ENCODE measurements at regions not wholly inside any gene's neighbourhood (a gene's known extent, or its start where the extent isn't known, plus 50 kb on each side); places are given as distances from the start of the nearest gene placed in this dataset.

- Histone ChIP-seq H3K36me3 (no peaks in the 10 kb centered on the region), H3K9me3 (replicated peaks) (no peaks in the 10 kb centered on the region), H3K4me1 (peaks cover 27% of the 10 kb centered on the region), H3K27me3 (ENCODE audit: low read depth) (no peaks in the 10 kb centered on the region), H3K4me3 (no peak overlapping the region), H3K27ac (replicated peaks) (no peak overlapping the region)
- TF ChIP-seq CTCF (IDR thresholded peaks at IDR 0.05; ENCODE audit: borderline replicate concordance) = peak; percentile 77
- peak; percentile 62 for DNase-seq
- intact Hi-C loops (cut with micrococcal nuclease) = no loop called here
Observed at GRCh38 chr4:15231265-15232091, 196.4 kb upstream of the C1QTNF7 start.

GRCh38 chr4:15232366-15233263 lies 195.2 kb upstream of the C1QTNF7 start:
- intact Hi-C loops (cut with micrococcal nuclease) = no loop called here
- Histone ChIP-seq H3K4me3 (no peak overlapping the region), H3K36me3 (no peaks in the 10 kb centered on the region), H3K27me3 (ENCODE audit: low read depth) (no peaks in the 10 kb centered on the region), H3K9me3 (replicated peaks) (no peaks in the 10 kb centered on the region), H3K4me1 (peaks cover 27% of the 10 kb centered on the region), H3K27ac (replicated peaks) (peak overlapping the region; percentile 61)
- TF ChIP-seq CTCF (IDR thresholded peaks at IDR 0.05; ENCODE audit: borderline replicate concordance) = no peak
- DNase-seq = no peak

GRCh38 chr4:15233264-15233597 lies 194.6 kb upstream of the C1QTNF7 start:
- Histone ChIP-seq H3K4me3 (no peak overlapping the region), H3K27me3 (ENCODE audit: low read depth) (no peaks in the 10 kb centered on the region), H3K9me3 (replicated peaks) (no peaks in the 10 kb centered on the region), H3K36me3 (no peaks in the 10 kb centered on the region), H3K27ac (replicated peaks) (peak overlapping the region; percentile 61), H3K4me1 (peaks cover 27% of the 10 kb centered on the region)
- no peak for DNase-seq
- intact Hi-C loops (cut with micrococcal nuclease) = no loop called here
- no peak for TF ChIP-seq CTCF (IDR thresholded peaks at IDR 0.05; ENCODE audit: borderline replicate concordance)

DNA sequence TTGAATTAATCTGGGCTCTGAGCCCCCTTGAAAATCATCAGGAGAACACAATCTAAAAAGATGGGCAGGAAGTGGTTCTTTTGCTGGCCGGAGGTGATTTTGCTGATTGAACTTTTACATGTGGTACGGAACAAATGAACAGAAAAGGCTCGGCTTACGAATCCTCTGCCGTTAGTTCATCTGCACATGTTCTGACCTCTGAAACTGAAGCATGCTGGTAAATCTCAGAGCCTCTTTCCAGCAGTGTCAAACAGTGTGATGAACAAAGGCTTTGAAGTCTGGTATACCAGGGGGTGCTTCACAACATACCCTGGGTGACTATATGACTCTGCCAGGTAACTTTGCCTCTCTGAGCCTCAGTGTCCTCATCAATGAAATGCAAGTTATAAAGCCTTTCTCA lies 194.2 kb upstream of the C1QTNF7 start:
- TF ChIP-seq CTCF (IDR thresholded peaks at IDR 0.05; ENCODE audit: borderline replicate concordance) = no peak
- Histone ChIP-seq H3K4me3 (no peak overlapping the region), H3K9me3 (replicated peaks) (no peaks in the 10 kb centered on the region), H3K27me3 (ENCODE audit: low read depth) (no peaks in the 10 kb centered on the region), H3K4me1 (peaks cover 30% of the 10 kb centered on the region), H3K36me3 (no peaks in the 10 kb centered on the region), H3K27ac (replicated peaks) (peak overlapping the region; percentile 61)
- intact Hi-C loops (cut with micrococcal nuclease) = no loop called here
- no peak for DNase-seq

DNA sequence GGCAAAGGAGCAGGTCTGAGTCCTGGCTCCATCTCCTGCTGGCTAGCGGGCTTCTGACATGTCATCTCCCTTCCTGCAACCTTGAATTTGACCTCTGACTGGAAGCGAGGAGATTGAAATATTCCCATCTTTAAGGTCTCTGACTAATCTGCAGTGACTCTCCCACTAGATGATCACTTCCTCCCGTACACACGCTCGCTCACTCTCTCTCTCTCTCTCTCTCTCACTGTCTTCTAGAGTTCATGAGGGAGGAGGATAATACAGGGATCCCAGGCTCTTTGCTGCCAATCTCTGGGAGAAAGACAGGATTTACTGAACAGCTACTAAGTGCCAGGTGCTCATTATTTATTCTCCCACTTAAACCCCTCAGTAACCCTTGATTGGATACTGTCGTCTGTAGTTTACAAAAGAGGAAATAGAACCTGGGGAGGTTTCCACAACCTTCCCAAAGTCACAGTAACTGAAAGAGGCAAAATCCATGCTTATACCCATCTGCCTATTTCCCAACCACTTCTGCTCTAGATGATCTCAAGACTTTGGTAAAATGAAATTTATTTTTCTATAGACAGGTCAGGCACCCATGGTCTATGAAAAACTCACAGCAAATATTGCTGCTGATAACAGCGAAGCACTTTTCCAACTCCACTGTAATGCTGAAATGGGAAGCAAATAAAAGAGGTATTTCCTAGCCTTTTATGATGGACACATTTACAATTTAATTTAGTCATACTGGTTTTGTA lies 193.5 kb upstream of the C1QTNF7 start:
- TF ChIP-seq CTCF (IDR thresholded peaks at IDR 0.05; ENCODE audit: borderline replicate concordance) = no peak
- intact Hi-C loops (cut with micrococcal nuclease) = no loop called here
- peaks cover 36% of the 10 kb centered on the region for H3K4me1 ChIP-seq
- no peaks in the 10 kb centered on the region for H3K9me3 ChIP-seq (replicated peaks)
- H3K27ac ChIP-seq (replicated peaks) = peak overlapping the region; percentile 61
- no peak for DNase-seq
- no peaks in the 10 kb centered on the region for H3K27me3 ChIP-seq (ENCODE audit: low read depth)
- H3K4me3 ChIP-seq = no peak overlapping the region
- no peaks in the 10 kb centered on the region for H3K36me3 ChIP-seq

All from left ventricle myocardium inferior (tissue), 1 donor.